Epithelial cell of esophagus (primary cell): ENCODE measurements at regions not wholly inside any gene's neighbourhood (a gene's known extent, or its start where the extent isn't known, plus 50 kb on each side); places are given as distances from the start of the nearest gene placed in this dataset.

Source experiments
- DNase-seq: peaks from one replicate; pipeline ENCODE4 v3.0.0; 2010; ENCODE audit warnings: low read depth
- H3K4me3 ChIP-seq: 2 replicates; pipeline ENCODE4 v1.5.1; 2011; ENCODE audit warnings: mild to moderate bottlenecking, low read length, control low read depth
- TF ChIP-seq, protein P1 (sequence below): IDR thresholded peaks from 2 replicates; pipeline ENCODE4 v1.5.1; 2011; ENCODE audit warnings: low read depth, mild to moderate bottlenecking, low read length, control low read depth, inconsistent platforms; ENCODE audit not compliant: insufficient read depth; ENCODE audit errors: missing control alignments

DNA sequence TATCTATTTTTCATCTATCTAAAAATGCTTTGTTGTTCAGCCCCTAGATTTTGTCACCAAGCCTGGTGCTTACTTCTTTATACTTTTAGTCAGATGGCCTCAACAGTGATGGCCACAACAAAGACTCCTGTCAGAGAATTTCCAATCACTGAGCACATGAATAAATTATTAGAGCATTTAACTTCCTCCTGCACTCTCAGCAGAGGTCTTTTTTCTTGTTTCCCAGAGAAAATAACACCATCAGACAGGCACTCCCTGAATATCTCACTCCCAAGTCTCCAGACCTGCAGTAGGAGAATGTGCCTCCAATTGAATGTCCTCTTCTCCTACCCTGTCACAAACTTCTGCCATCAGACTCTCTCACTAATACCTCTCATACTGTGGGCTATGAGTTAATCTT lies 616.0 kb upstream of the NR5A2 start:
- no peak for DNase-seq
- TF ChIP-seq, protein P1, sequence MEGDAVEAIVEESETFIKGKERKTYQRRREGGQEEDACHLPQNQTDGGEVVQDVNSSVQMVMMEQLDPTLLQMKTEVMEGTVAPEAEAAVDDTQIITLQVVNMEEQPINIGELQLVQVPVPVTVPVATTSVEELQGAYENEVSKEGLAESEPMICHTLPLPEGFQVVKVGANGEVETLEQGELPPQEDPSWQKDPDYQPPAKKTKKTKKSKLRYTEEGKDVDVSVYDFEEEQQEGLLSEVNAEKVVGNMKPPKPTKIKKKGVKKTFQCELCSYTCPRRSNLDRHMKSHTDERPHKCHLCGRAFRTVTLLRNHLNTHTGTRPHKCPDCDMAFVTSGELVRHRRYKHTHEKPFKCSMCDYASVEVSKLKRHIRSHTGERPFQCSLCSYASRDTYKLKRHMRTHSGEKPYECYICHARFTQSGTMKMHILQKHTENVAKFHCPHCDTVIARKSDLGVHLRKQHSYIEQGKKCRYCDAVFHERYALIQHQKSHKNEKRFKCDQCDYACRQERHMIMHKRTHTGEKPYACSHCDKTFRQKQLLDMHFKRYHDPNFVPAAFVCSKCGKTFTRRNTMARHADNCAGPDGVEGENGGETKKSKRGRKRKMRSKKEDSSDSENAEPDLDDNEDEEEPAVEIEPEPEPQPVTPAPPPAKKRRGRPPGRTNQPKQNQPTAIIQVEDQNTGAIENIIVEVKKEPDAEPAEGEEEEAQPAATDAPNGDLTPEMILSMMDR = no peak
- H3K4me3 ChIP-seq = no peak overlapping the region

DNA sequence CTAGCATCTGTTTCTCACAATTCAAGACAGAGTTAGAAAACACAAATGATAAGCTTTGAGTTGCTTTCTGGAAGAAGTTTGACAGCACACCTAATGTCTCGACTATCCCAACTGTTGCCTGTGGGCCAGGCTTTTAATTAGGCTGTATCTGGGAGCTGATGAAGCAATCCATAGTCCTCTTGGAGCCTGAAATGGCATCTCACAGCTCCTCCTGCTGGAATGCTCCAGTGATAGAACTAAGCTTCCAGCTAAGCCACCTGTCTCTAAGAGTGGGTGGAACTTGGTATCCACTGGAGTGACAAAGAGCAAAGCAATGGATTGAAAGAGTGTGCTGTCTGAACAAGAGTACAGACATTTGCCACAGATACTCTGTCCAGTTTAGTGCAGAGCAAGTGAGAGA lies 605.3 kb upstream of the NR5A2 start:
- H3K4me3 ChIP-seq = no peak overlapping the region
- TF ChIP-seq, protein P1 = peak; percentile 68
- DNase-seq = peak; percentile 75

DNA sequence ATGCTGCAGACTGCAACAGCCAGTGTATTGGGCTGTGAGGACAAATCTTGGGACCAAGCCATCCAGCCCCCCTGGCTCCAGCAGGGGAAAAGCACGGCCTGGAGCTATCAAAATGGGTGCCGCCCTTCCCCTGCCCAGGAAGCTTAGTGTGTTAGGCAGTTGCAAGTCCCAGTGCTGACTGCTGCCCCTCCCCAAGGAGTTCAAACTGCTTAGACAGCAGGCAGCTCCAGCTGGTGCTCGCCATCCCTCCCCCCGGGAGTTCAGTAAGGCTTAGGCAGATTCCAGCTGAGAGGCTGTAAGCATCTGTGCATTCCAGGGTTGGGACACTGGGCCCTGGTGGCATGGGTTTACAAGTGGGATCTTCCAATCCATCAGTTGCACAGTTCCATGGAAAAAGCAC lies 579.6 kb upstream of the NR5A2 start:
- DNase-seq = no peak
- TF ChIP-seq, protein P1 = no peak
- H3K4me3 ChIP-seq = no peak overlapping the region

DNA sequence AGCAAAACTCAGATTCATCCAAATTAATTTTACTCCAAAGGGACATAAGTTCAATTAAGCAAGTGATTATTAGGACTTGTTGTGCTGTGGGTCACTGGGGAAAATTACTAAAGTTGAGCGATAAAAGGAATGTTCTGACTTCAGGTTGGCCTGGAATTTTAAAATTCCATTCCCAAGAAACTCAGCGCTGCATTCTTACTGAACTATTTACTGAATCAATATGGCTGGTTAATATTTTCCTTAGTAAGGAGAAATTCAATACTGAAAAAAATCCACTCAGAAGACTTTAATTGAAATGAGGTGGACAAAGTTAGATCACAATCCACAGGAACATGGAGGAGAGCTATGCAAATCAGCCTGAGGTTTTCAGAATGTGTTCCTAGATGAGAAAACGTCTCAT lies 578.9 kb upstream of the NR5A2 start:
- DNase-seq = no peak
- TF ChIP-seq, protein P1 = no peak
- no peak overlapping the region for H3K4me3 ChIP-seq

DNA sequence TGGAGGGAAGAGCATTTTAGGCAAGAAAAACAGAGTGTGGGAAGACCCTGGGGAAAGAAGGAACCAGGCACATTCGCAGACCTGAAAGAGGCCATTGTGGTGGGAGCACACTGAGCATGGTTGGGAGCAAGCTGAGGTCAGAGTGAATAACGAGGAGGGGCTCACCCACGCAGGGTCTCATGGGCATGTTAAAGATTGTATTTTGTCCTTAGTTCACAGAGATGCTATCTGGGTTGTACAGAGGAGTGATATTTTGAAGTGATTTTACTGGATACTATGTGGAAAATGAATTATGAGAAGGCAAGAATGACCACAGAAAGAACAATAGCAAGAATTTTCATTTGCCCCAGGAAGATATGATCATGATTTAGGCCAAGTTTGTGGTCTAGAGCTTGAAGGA lies 578.3 kb upstream of the NR5A2 start:
- DNase-seq = no peak
- no peak overlapping the region for H3K4me3 ChIP-seq
- TF ChIP-seq, protein P1 = no peak

DNA sequence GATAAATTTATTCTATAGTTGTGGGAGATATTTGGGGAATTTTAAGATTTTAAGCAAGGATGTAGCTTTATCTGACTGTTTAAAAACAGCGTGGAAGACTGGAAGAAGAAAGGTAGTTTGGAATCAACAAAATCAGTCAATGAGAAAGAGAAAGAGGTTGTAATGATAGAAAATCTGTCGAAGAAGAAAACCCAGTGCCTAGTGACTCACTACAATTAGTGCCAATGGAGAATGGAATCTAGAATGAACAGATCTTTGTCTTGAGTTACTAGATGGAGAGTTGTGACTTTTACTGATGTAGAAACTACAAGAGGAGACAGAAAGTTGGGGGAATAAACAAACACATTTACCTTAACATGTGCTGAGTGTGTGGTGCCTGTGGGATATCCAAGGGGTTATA lies 577.8 kb upstream of the NR5A2 start:
- TF ChIP-seq, protein P1 = no peak
- no peak for DNase-seq

DNA sequence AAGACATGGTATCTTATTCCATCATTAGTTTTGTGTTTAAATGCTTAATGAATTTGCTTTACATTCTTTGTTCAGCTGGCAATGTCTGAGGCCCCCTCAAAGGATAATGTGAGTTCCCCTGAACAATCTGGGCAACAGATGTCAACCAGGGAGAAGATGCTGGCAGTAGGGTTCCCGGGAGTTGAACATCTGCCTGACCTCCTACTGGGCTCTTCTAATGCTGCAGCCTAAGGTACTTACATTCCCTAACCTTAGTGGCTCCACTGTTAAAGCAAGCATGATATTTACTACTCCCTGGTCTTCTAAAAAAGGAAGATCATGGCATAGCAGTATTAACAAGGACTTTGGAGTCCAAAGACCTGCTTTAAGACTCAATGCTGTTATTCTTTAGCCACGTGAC lies 574.9 kb upstream of the NR5A2 start:
- TF ChIP-seq, protein P1 = no peak
- DNase-seq = no peak

More for the DNA sequence above, 577.8 kb upstream of the NR5A2 start:
- H3K4me3 ChIP-seq = no peak overlapping the region

More for the DNA sequence above, 574.9 kb upstream of the NR5A2 start:
- H3K4me3 ChIP-seq = no peak overlapping the region
